NCI-H1436 (cell line): ENCODE measurements at regions not wholly inside any gene's neighbourhood (a gene's known extent, or its start where the extent isn't known, plus 50 kb on each side); places are given as distances from the start of the nearest gene placed in this dataset.

Source experiments
- DNase-seq: peaks from one replicate; lab custom pipeline; 2025; lab: John Stamatoyannopoulos, UW

DNA sequence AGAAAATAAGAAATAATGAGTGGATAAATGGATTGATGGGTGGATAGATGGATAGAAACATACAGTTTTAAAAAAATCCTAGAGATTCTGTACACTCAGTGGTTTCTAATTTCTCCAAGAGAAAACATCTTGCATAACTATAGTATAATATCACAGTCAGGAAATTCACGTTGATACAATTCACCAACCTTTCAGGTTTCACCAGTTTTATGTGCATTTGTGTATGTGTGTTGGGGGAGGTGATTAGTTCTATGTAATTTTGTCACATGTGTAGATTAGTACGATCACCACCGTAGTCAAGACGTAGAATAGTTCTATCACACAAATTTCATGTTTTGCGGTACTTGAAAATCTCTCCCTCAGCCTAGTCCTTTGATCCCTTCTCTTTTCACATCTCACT is 288.2 kb upstream of the LRATD1 start:
- DNase-seq = no peak

DNA sequence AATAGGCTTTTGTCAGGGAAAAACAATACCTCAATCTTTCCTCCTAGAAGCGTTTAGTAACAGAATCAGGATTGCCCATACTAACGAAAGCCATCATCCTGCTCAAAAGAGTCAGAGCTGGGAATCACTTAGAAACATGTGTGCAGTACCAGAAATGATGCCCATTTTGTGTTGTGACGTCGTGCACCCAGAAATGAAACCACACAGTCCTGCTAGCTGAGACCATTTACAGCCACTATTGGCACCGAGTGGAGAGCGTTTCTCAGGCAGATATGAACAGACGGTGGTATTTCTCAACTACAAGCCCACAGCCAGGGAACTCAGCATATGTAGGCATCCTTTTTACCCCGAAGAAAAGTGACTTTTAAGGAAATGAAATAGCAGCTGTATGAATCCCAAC is 284.3 kb upstream of the LRATD1 start:
- no peak for DNase-seq

DNA sequence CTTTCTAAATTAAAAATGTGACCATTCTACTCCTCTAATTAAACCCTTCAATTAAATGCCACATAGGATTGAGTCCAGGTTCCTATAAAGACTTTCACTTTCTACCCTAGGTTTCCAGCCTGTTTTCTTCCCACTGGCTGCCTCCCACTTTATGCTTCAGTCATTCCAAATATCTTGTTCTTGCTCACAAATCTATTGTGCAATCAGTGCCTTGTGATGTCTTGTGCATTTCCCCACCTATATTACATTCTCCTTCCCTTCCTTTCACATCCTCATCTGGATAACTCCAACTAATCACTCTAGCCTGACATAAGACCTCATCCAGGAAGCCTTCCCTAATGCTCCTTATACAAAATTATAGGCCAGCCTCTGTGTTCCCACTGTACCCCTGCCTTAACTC is 281.7 kb upstream of the LRATD1 start:
- DNase-seq = no peak

DNA sequence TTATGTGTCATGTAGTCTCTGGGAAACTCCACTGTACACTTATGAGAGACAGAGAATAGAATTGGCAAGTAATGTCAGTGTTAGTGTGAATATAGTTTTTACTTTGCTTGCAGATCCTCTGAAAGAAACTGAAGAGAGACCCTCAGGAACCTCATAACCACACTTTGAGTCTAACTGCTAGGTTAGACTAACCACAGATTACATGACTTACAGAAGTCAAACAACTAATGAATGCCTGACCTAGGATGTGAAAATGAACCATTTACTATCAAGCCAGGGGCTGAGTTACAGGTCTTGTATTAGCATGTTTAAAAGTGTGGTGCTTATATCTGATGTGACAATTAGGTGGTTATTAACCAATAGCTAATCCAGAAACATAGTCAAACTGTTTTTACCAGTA is 280.4 kb upstream of the LRATD1 start:
- no peak for DNase-seq

DNA sequence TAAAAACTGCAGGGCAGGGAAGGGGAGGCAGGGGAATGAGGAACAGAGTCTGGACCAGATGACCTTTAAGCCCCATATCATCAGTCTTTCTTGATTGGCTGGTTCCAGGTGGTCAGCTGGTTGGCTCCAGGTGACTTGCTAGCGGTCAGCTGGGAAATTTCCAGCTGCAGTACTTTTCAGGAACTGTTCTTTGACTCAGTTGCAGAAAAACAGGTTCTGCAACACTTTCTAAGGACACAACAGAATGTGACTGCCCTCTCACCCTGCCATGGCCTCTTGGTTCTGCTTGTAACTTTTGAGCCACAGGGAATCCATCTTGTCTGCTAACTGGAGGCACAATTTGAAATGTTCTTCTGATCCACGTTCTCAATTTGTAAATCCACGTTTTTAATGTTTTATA is 278.3 kb upstream of the LRATD1 start:
- DNase-seq = no peak

DNA sequence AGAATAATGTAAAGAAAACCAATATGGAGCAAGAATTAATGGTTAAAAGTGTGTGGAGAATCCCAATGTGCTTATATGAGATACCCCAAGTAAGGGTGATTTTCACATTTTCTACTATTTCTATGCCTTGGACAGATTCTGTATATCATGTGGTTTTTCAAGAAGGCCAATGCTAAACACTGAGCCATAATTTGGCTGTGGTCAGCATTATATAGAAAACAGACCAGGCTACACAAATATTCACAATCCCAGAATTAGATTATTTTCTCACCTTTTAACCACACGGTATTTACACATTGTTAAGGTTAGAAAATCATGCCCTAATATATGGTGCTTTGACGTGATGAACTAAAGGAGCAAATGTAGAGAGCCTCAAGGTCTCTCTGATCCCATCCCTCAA is 277.4 kb upstream of the LRATD1 start:
- DNase-seq = no peak

DNA sequence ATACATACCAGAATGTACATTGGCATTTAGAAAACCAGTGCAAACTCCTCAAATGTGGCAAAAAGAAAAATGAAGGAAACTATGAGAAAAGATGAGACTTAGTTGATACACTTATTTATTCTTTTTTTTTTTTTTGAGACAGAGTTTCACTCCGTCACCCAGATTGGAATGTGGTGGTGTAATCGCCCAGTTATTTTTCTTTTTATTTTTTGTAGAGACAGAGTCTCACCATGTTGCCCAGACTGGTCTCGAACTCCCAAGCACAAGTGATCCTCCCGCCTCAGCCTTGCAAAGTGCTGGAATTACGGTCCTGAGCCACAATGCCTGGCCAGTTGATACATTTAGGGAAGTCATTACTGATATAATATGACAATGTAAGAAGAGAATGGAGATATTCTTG is 274.2 kb upstream of the LRATD1 start:
- DNase-seq = no peak

DNA sequence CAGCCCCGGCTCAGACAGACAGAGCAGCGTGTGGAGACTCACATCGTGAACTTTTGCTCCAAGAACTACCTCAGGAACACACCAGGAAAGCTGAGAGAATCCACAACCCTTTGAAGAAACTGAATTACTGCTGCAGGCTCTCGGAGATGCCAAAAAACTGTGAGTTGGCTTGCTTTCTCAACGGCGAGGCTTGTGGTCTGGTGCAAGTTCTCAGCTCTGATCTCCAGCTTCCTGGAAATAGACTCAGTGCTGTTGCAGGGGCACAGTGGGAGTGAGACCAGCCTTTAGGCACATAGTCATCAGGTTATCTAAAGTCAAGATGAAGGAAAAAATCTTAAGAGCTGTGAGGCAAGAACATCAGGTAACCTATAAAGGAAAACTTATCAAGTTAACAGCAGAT is 273.7 kb upstream of the LRATD1 start:
- DNase-seq = no peak

DNA sequence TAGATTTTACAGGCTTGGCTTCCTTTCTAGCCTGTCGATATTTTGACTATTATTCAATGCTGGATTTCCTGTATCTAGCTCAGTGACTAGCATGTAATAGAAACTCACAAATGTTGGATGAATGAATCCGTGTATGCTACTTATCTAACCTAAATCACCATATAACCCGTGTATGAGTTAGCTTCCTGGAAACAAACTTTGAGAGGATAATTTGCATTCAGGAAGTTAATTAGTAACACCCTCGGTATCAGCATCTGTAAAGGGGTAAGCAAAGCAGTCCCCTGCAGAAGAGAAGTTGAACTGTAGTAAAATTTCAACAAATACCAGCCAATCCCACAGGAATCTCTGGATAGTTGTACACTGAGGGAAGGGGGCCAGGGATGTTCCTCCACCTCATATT is 269.4 kb upstream of the LRATD1 start:
- no peak for DNase-seq

DNA sequence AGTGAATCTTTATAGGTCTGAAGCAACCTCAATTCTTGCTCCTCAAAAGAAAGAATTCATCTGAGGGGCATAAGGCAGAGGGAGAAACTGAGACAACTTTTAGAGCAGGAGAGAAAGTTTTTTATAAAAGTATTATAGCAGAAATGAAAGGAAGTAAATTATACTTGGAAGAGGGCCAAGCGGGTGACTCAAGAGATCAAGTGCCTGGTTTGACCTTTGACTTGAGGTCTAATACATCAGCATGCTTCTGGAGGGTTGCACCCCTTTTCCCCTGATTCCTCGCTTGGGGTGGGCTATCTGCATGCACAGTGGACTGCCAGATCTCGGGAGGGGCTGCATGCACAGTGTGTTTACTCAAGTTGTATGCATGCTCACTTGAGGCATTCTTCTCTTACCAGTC is 268.5 kb upstream of the LRATD1 start:
- DNase-seq = no peak

DNA sequence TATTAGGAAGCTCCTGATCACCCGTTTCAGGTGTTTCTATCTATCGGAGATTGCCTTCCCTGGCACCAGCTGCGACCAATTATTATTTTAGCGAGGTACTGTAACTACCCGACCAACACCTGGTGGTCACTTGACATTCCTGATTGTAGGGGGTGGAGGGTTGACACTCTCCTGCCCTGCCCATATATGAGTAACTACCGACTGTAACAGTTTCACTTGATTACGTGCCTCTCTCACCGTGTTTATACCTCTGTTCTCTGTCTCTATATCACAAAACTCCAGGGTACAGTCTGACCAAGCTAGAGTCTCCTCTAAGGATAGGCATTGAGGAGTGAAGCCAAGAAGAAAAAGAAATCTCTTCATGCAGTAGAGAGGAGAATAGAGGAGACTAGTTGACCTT is 268.0 kb upstream of the LRATD1 start:
- no peak for DNase-seq

DNA sequence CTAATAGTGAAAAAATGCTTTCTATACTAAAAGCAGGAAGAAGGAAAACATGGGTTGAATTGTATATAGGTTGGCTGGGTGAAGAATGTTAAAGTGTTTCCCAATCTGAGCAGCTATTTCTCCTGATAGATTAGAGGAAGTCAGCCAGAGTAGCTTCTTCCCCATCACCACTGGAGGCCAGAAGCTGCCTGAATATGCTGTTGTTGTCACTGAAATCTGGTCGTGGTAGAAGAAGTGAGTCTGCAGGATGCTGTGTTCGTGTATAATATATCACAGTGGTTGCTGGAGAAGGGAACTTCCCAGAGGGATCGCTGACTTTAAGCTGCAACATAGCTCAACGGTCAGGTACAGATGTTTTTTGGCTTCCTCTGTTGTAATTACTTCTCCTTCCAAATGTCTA is 247.5 kb upstream of the LRATD1 start:
- no peak for DNase-seq

DNA sequence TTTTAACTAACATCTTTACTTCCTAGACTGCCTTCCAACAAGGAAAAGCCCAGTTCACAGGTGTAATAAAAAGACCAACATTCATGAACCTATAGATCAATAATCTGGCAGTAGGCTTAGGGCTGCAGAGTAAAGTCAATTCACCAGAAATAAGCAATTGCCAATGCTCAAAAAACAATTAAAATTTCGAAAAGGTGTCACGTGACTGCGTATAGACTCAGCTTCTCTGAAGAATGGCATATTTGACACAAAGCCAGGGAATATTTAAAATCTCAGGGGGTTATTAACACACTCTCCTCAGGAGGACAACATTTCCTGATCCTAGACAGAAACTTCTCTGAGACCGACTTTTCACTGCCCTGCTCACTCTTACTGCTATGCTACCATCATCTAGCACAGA is 245.2 kb upstream of the LRATD1 start:
- DNase-seq = no peak

DNA sequence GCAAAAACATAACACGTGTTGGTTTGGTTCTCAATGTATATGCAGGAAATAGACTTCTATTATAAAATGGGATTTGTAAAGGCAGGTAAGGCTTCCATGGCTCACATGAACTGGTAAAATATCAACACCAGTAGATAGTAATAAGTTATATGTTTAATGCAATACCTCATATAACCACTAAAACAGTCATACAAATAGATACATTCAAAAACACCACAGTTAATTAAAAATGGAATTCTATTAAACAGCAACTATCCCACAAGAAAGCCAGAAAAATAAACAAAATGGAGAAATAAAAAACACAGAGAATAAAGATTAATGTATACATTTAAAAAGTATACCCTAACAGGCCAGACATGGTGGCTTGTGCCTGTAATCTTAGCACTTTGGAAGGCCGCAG is 243.8 kb upstream of the LRATD1 start:
- DNase-seq = no peak

DNA sequence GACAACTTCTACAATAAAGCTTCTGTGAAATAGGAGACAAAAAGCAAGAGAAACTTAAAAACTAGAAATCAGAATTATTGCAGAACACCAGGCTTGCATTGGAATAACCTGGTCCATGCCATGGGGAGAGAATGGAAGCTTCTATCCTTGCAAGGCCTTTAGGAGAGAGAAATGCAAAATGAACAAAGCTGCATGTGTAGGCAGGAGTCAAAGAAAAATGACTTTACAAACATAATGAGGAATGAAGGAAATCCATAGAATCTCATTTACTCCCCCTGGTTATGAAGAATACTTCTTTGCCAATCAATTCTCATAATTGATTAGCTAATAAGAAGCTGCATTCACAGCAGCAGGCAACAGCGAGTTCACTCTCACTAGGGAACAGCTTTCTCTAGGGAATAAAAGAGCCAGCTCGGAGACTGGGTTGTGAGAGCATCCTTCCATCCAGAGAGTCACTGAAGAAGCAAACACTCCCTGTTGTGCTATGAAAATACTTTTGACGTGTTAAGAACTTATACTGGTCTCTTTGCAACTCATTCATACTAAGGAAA is 235.9 kb upstream of the LRATD1 start:
- no peak for DNase-seq

DNA sequence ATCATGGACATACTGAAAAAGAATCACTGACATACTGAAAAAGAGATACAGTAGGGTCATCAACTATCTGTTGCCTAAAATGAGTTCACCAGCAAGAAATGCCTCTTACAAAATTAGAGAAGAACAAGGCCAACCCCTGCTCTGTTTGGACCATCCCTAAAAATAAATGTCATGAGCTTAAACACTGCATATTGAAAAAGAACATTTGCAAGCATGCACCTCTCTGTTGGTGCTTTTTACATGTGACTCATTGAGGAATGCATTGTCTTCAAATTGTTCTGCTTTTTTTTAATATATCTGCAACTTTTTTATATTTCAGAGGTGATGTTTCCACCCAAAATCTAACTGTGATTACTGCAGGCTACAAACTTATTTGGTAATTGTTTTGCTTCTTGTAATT is 233.9 kb upstream of the LRATD1 start:
- DNase-seq = no peak

DNA sequence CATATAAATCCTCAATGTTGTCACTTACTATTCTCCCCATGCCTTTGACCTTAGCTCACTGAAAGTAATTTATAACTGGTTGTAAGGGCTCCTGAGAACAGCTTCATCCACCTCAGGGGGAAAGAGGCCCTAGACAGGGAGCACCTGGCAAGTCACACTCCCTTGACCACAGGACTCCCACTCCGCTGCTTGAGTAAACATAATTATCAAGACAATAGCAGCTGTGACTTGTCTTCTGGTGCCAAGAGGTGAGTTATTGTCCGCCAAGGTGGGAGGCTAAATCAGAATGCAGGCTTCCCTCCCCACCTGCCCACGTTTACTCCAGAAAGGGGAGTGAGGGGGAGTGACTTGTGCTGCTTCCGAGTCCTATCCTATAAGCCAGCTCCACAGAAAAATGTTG is 230.6 kb upstream of the LRATD1 start:
- DNase-seq = no peak

DNA sequence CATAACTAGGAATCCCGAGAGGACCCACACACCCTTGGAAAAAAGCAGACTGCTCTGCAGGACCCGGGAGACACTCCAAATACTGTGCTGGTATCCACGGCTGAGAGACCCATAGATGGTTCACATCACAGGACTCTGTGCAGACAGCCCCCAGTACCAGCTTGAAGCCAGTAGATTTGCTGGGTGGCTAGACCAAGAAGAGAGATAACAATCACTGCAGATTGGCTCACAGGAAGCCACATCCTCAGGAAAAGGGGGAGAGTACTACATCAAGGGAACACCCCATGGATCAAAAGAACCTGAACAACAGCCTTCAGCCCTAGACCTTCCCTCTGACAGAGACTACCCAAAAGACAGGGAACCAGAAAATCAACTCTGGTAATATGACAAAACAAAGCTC is 223.8 kb upstream of the LRATD1 start:
- DNase-seq = no peak

DNA sequence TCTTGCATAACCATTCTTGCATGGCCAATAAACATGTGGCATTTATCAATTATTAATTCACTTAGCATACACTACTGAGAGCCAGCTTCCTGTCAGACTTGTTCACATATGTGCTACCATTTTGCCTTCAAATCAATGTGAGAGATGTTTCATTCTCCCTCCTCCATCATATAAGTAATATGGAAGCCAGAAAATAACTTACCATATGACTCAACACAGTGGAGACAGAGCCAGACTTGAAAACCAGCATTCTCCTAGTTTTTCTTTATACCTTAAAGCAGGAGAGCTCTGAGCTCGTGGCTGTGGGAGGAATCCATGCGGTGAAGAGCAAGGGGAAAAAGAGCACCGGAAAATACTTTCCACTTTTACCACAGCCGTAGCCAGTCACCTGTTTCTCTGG is 215.0 kb upstream of the LRATD1 start:
- DNase-seq = no peak

DNA sequence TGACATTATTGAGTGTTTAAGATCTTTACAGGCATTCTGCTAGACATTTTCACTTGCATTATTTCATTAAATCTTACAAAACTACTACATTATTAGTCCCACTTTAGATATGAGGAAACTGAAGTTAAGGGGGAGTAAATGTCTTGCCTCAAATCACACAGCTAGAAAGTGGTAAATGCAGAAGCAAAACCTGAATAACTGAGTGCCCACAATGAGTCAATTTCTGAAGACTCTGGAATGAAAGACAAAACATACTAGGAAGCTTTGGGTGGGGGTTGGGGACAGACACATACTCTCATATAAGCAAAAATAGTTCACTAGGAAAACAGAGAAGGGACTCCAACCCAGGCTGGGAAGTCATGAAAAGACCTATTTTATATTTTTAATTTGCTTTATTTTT is 214.4 kb upstream of the LRATD1 start:
- no peak for DNase-seq

DNA sequence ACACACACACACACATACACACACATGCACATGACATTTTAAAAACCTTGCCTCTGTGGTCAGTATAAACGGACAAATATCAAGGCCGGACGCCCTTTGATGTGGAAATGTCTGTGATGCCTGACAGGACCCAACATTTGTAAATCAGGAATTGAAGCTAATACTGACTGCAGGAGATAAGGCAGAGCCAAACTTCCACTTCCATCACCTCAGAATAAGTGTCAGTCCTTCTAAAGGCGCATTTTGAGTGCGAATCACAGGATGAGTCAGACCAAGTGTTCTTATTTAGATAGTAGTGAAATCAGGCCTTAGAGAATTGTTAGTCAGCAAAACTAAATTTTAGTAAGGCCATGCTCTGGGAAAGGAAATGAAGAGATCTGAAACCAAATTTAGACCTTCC is 211.7 kb upstream of the LRATD1 start:
- DNase-seq = no peak

DNA sequence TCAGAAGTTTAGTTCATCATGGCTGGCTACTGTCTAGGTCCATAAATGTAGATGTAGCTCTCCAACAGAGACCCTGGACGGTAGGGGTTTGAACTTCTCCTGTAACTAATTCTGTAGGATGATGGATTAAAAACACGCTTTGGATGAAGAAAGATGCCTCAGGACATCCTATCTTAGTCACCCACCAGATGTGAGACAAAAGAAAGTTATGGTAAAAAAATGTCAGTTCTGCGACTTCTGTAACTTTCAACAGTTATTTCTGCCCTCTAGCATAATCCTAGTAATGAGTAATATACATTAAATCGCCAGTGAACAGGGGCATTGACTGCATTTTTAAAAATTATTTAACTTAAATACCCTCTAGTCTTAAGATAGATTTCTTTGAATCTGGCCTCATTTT is 210.1 kb upstream of the LRATD1 start:
- no peak for DNase-seq

DNA sequence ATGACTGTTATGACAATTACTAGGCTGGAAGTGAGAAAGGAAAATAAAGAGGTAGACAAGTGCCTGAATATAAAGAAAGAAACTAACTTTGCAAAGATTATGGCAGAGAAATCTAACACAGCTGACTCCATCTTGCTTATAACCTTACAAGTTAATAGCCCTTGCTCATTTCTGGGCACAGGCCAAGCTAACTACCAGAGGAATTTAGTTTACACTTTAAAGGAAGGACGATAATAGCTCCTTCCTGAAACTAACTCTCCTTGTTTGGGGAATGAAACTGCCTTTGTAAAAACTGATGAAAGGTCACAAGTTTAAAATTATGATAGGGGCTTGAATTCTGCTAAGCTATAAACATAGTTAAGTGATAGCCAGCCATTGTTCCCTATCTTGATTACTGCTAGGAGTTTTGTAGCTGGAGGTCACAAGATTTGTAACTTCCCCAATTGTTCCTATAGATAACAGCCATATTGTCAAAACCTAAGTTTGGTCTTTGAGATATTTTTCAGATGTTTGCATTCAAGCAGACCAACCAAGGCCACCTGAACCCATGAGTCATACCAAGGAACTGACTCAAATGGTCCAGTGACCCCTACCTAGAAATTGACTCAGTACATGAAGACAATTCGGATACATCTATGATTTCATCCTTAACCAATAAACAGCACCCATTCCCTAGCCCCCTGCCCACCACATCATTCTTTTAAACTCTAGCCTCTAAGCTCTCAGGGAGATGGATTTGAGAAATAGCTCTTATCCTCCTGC is 209.2 kb upstream of the LRATD1 start:
- no peak for DNase-seq
